IPS DF 6.9 (cell line): ENCODE measurements at regions not wholly inside any gene's neighbourhood (a gene's known extent, or its start where the extent isn't known, plus 50 kb on each side); places are given as distances from the start of the nearest gene placed in this dataset.
"Not testable (repeated sequence)": the region's sequence is repeated elsewhere in the genome, so short reads cannot be mapped to it uniquely, and the experiment has no call there.

Experiments
- DNase-seq: peaks from one replicate; pipeline ENCODE4 v3.0.0-alpha.2; 2013; ENCODE audit warnings: low read depth, low spot score
- H3K27ac ChIP-seq: one replicate; pipeline ENCODE4 v1.5.1; 2013; ENCODE audit warnings: low read length, control low read depth
- H3K27me3 ChIP-seq: 2 replicates; pipeline ENCODE4 v1.6.1; 2013; ENCODE audit warnings: mild to moderate bottlenecking, low read length; ENCODE audit not compliant: control insufficient read depth, insufficient read depth
- H3K36me3 ChIP-seq: 2 replicates; pipeline ENCODE4 v1.6.1; 2013; ENCODE audit warnings: low read length; ENCODE audit not compliant: control insufficient read depth, insufficient read depth
- H3K4me1 ChIP-seq: 2 replicates; pipeline ENCODE4 v1.6.1; 2013; ENCODE audit warnings: low read length; ENCODE audit not compliant: control insufficient read depth, insufficient read depth
- H3K4me3 ChIP-seq: 2 replicates; pipeline ENCODE4 v1.5.1; 2013; ENCODE audit warnings: mild to moderate bottlenecking, low read length
- H3K9me3 ChIP-seq: 2 replicates; pipeline ENCODE4 v1.6.1; 2013; ENCODE audit warnings: low read length, inconsistent platforms; ENCODE audit not compliant: control insufficient read depth, insufficient read depth
- WGBS: extraction: QIAGEN DNeasy Blood & Tissue Kit; methylation state at CpG from one replicate; pipeline ENCODE4 v1.1.7; 2013; ENCODE audit warnings: mixed read lengths, missing lambda C conversion rate; ENCODE audit not compliant: insufficient read length, insufficient coverage; 5-methylcytosine and 5-hydroxymethylcytosine counted together

GRCh38 chr16:29062235-29062634 lies 77.4 kb downstream of the LAT start:
- H3K4me1 ChIP-seq, H3K4me3 ChIP-seq, DNase-seq, H3K36me3 ChIP-seq, H3K27ac ChIP-seq, H3K9me3 ChIP-seq, H3K27me3 ChIP-seq: not testable (repeated sequence)
- no CpG with 5 or more reads among the region's 4 CpGs for WGBS

- DNase-seq, H3K27ac ChIP-seq, H3K36me3 ChIP-seq, H3K4me1 ChIP-seq, H3K4me3 ChIP-seq, H3K27me3 ChIP-seq, H3K9me3 ChIP-seq: not testable (repeated sequence)
- WGBS, result no CpG with 5 or more reads among the region's 7 CpGs
These were observed 76.6 kb downstream of the LAT start for GRCh38 chr16:29061467-29061921.

- H3K36me3 ChIP-seq, H3K4me3 ChIP-seq, DNase-seq, H3K4me1 ChIP-seq, H3K27ac ChIP-seq, H3K27me3 ChIP-seq, H3K9me3 ChIP-seq: not testable (repeated sequence)
- no CpG with 5 or more reads among the region's 53 CpGs for WGBS
These were observed 75.4 kb downstream of the LAT start for GRCh38 chr16:29060022-29060810.

- H3K4me1 ChIP-seq, H3K4me3 ChIP-seq, DNase-seq, H3K27me3 ChIP-seq, H3K36me3 ChIP-seq, H3K27ac ChIP-seq, H3K9me3 ChIP-seq: not testable (repeated sequence)
- no CpG with 5 or more reads among the region's 5 CpGs for WGBS
These were observed 74.7 kb downstream of the LAT start for GRCh38 chr16:29059575-29059974.
